ENCODE measurements at regions not wholly inside any gene's neighbourhood (a gene's known extent, or its start where the extent isn't known, plus 50 kb on each side); places are given as distances from the start of the nearest gene placed in this dataset.

DNA sequence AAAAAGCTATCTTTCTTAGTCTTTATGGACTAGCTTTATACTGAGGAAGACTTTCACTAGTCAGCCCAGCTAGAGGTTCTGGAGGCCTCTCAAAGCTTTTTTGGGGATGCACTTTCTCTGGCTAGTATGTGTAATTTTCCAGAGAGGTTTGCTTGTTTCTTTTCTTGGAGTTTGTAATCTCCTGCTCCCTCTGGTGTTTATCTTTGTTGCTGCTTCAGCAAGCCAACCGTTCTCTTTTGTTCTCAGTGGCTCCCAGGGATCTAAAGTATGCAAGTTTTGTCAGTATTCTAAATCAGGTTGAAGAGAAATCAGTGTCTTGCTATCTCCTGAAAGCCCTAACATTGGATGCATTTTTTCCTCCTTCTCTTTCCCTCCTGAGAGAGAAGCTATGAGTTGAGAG is 121.1 kb upstream of the MYO16 start:
- DNase-seq (ENCODE audit: low read depth, low spot score), result no peak
- H3K27ac ChIP-seq, result no peak overlapping the region

DNA sequence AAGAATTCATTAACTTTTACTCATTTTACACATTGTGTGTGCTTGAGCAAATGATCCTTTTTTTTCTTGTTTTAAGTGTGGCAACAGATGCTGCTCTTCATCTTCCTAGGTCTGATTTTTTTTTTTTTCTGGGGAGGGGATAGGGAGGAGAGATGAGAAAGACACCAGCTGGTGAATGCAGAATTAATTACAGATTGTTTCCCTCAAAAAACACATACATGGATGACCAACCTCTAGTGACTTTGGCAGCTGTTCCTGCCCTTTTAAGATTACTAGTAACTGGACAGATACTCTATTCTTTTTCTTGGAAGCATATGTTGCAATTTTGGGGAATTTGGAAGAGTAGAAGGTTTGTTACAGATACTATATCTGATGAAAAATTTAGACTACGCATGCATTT is 103.6 kb upstream of the MYO16 start:
- H3K27ac ChIP-seq, result no peak overlapping the region
- no peak for DNase-seq (ENCODE audit: low read depth, low spot score)

DNA sequence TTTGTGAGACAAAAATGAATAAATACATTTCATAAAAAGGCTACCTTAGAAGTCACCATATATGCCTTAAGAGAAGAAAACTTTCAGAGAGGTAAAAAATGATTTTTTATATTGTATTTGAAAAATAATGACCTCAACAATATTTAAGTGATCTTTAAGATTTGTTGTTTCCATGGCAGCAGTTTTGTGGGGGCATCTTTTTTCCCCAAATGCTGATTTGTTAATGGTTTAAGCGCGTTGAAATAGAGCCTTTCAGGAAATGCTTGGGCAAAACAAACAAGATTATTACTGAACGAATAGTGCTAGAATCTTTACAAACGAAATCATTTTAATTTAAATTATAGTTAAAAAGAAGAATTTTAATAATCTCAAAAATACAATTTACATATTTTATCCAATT is 103.1 kb upstream of the MYO16 start:
- no peak for DNase-seq (ENCODE audit: low read depth, low spot score)
- H3K27ac ChIP-seq, result no peak overlapping the region

DNA sequence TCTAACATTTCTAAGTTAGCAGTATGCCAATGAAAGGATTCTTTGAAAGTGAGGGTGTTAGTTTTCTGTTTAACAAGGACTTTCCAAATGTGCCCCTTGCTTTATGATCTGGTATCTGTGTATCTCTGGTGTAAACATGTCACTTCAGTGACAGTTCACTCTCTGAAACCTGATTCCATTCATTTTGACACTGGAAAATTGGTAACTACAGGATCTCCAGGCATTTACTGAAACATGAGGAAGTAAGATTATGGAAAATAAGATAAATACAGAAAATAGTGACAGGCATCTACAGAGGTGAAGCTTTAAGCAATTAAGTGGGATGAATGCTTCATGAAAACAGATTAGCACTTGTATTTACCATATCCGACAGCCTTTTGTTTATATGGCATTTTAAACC is 101.6 kb upstream of the MYO16 start:
- H3K27ac ChIP-seq, result no peak overlapping the region
- no peak for DNase-seq (ENCODE audit: low read depth, low spot score)

DNA sequence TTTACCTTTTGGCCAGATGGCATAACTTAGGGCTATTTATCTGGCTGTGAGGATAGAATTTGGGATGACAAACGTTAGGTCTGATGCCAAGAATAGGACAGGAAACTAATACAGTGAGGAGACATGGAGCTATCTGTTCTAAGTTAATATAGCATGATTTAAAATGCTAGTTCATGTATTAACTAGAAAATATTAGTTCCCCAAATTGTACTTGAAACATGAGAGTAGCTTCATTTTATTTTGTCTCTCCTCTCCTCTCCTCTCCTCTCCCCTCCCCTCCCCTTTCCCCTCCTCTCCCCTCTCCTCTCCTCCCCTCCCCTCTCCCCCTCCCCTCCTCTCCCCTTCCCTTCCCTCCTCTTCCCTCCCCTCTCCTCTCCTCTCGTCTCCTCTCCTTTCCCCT is 101.1 kb upstream of the MYO16 start:
- no peak overlapping the region for H3K27ac ChIP-seq
- DNase-seq (ENCODE audit: low read depth, low spot score), result no peak

DNA sequence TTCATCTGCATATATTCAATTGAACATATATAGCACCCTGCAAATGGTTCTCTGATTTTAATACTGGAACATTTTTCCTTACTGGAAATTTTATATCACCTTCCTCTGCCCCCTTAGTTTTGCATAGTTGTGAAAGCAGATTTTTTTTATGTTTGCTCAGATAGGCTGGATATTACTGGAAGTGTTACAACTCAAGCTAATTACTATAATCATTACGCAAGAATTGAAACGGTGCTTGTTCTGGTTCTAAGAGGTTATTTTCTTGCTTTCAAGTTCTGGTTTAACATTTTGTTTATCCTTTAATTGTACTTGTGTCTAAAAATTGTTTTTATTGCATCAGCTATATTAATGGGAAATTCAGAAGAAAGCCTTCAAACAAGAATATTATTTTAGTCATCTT is 95.6 kb upstream of the MYO16 start:
- no peak for DNase-seq (ENCODE audit: low read depth, low spot score)
- no peak overlapping the region for H3K27ac ChIP-seq

DNA sequence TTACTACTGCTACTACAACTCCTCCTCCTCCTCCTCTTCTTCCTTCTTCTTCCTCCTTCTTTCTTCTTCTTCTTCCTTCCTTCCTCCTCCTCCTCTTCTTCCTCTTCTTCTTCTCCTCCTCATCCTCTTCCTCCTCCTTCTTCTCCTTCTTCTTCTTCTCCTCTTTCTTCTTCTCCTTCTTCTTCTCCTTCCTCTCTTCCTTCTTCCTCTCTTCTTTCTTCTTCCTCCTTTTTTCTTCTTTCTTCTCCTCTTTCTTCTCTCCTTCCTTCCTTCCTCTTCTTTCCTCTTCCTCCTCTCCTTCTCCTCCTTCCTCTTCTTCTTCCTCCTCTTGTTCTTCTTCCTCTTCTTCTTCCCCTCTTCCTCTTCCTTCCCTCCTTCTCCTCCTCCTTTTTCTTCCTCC is 94.7 kb upstream of the MYO16 start:
- no peak for DNase-seq (ENCODE audit: low read depth, low spot score)

DNA sequence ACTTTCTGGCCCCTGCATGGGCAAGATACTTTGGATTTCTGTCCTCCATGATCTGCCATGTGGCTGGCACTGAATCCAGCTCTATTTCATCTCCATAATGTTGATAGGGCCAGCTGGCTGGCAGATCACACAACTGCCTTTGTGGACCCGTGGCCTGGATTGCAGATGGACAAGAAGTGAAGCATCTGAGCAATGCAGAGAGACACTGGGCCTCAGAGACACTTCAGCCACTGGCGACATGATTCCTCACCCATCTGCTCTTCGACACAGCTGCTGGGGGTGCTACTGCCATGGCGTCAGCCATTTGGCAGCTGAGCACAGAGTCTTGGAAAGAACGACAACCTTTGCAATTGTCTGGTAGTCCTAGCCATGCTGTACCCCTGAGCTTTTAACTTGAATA is 79.5 kb upstream of the MYO16 start:
- DNase-seq (ENCODE audit: low read depth, low spot score), result no peak
- H3K27ac ChIP-seq, result no peak overlapping the region

More for the DNA sequence above, 94.7 kb upstream of the MYO16 start:
- no peak overlapping the region for H3K27ac ChIP-seq

DNA sequence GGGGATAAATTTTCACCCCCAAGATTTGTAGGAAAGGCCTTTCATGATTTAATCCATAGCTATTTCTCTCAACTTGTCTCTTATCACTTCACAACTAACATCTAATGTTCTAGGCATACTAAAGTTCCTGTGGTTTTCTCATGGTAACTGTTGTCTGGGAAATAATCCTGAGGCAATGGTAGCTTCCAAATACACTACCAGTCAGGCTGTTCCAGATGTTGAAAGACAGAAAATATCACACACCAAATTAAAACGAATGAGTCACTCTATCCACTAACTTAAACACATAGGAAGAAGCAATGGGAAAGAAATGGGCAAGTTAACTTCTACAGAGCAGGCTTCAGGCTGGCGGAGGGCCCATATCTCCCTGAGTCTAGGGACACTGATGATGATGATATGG is 77.7 kb upstream of the MYO16 start:
- DNase-seq (ENCODE audit: low read depth, low spot score), result no peak
- H3K27ac ChIP-seq, result no peak overlapping the region

DNA sequence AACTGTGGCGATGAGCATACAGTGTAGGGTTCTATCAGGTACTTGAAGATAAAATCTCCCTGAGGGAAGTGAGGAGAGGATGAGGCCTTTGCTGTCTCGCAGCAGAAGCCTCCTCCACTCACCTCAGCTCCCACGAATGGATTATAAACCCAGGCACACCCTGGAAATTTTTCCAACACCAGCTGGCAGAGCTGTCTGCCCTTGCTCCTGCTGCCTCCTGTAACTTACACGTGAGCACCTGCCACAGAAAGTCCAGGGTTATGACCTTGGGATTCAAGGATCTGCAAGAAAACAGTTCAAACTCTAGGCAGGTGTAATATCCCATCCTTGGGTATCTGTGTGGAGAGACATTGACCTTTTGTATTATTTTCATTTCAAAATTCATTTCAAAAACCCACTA is 70.9 kb upstream of the MYO16 start:
- no peak overlapping the region for H3K27ac ChIP-seq
- no peak for DNase-seq (ENCODE audit: low read depth, low spot score)

DNA sequence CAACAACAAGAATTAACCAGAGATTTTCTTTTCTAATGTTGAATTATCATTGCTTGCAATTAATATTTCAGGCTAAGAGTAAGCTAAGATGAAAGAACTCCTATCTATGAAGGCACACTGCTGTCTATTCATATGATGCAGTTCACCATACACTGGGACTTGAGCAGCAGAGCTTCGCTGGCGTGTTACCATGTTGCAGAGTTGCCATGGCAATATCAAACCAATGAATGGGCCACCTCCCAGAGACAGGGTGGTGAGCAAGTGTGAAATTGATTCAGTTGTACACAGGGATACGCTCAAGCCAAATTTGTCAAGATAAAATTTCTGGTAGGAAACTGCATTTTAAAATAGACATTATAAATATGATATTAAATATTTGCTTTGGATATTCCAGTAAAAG is 69.3 kb upstream of the MYO16 start:
- H3K27ac ChIP-seq, result no peak overlapping the region
- DNase-seq (ENCODE audit: low read depth, low spot score), result no peak

DNA sequence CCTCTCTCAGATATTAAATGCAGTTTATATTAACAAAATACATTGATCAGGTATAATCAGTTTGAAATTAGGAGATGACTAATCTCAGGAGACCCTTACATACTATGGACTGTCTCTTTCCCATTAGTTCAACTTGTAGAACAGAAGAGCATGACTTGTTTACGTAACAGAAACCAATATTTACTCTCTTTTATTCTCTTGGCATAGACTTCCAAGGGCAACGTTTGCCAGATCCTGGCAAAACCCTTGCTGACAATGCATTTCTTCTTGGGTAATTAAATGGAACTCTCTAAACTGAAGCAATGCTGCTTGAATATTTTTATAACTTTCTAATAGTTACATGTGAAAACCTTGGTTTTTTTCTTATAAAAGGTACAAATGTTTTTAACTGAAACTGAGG is 68.3 kb upstream of the MYO16 start:
- DNase-seq (ENCODE audit: low read depth, low spot score), result no peak
- no peak overlapping the region for H3K27ac ChIP-seq

DNA sequence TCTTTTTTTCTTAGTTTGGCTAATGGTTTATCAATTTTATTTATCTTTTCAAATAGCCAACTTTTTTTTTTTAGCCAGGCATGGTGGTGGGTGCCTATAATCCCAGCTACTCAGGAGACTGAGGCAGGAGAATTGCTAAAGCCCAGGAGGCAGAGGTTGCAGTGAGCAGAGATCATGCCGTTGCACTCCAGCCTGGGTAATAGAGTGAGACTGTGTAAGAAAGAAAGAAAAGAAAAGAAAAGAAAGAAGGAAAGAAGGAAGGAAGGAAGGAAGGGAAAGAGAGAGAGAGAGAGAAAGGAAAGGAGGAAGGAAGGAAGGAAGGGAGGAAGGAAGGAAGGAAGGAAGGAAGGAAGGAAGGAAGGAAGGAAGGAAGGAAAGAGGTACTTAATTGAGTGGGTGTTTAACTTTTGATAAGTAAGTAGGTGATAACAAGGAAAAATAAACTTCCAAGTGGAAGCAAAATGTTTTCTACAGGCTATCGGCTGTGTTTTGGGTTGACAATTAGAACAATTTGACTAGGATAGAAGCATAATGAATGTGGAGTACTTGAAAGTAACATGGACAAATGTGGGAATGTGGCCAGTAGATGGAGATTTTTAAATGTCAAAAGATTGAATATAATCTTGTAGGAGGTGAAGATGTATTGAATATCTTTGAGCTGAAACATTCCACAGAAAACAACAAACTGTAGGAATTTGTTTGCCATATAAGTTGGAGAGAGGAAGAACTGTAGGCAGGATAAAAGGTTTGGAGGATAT is 62.8 kb upstream of the MYO16 start:
- no peak for DNase-seq (ENCODE audit: low read depth, low spot score)
- H3K27ac ChIP-seq, result no peak overlapping the region

DNA sequence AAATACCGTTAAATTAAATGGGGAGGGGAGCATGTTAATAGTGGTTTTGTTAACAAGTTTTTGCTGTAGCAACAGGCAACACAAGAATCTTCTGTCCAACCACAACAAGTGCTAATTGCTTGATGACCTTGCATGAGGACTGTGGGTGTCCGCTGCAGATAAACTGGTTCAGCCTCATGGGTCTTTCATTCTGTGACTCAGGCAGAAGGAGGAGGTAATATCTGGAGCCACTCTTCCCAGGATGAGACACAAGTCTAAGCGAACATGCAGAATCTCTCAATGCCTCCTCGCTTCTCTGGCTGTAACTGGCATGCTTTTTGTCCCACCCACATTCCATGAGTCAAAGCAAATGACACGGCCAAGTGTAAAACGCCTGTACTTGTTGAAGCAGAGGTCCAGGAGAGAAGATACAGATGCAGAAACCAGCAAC is 56.6 kb upstream of the MYO16 start:
- DNase-seq (ENCODE audit: low read depth, low spot score), result no peak
- H3K27ac ChIP-seq, result no peak overlapping the region

DNA sequence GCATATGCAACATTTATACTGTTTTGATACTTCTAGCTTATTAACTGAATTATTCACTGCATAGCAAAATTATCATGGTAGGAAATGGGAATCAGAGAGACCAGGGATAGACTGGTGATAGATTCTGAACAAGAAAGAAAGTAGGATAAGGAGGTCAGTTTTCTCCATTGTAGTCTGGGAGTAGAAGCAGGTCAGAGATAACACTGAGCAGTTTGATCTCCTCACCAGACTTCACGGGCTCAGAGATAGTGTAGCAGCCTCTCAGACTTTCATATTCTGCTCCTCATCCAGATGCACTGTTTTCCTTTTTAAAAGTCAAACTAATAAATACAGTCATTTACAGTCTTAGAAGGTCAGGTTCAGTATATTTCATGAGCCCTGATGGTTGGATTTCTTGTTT is 56.0 kb upstream of the MYO16 start:
- no peak overlapping the region for H3K27ac ChIP-seq
- no peak for DNase-seq (ENCODE audit: low read depth, low spot score)

DNA sequence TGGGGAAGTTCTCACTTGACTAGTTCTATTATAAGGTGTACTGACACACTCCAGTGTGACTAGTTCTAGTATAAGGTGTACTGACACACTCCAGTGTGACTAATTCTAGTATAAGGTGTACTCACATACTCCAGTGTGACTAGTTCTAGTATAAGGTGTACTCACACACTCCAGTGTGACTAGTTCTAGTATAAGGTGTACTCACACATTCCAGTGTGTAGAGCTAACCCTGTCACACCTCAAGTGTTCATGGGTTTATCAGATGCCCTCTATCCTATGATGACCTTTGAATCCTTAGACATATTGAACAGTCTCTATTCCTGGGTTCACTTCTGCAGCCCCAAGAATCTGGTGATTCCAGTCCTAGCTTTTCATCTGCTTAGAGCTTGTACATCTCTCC is 54.6 kb upstream of the MYO16 start:
- no peak overlapping the region for H3K27ac ChIP-seq
- no peak for DNase-seq (ENCODE audit: low read depth, low spot score)

DNA sequence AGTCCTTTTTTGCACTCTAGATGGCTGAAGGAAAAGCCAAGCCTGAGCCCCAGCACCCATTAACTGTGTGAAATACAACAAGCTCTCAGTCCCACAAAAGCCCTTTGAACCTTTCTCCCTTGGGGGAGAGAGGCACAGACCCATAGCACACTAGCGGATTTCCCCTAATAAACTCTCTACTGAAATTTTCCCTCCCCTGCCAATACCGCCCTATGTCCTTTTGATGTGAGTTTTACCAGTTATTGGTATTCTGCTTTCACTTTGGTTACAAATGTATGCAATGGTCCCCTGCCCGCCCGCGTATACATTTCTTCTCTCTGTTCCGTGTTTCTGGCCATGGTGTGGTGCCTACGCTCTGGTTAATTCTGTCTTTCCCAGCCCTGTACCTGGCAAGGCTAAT is 54.0 kb upstream of the MYO16 start:
- H3K27ac ChIP-seq, result no peak overlapping the region
- DNase-seq (ENCODE audit: low read depth, low spot score), result no peak

All from epithelial cell of prostate (primary cell).